ENCODE measurements at regions not wholly inside any gene's neighbourhood (a gene's known extent, or its start where the extent isn't known, plus 50 kb on each side); places are given as distances from the start of the nearest gene placed in this dataset.

GRCh38 chr4:34200535-34200934, 2043.8 kb downstream of the ARAP2 start:
- TF ChIP-seq POLR2A (IDR thresholded peaks at IDR 0.05) (no peak), CTCF (IDR thresholded peaks at IDR 0.05) (no peak), EP300 (IDR thresholded peaks at IDR 0.05) (no peak)
